GM21381 (cell line): ENCODE measurements at regions not wholly inside any gene's neighbourhood (a gene's known extent, or its start where the extent isn't known, plus 50 kb on each side); places are given as distances from the start of the nearest gene placed in this dataset.
A peak's percentile ranks its signal among the peaks of the same experiment; 100 is the strongest.

ENCODE experiments used
- ATAC-seq: cut with Tn5 transposase; IDR thresholded peaks from one replicate; pipeline ENCODE4 v1.9.1; 2021; ENCODE audit warnings: mild to moderate bottlenecking, moderate library complexity; ENCODE audit not compliant: unreplicated experiment

DNA sequence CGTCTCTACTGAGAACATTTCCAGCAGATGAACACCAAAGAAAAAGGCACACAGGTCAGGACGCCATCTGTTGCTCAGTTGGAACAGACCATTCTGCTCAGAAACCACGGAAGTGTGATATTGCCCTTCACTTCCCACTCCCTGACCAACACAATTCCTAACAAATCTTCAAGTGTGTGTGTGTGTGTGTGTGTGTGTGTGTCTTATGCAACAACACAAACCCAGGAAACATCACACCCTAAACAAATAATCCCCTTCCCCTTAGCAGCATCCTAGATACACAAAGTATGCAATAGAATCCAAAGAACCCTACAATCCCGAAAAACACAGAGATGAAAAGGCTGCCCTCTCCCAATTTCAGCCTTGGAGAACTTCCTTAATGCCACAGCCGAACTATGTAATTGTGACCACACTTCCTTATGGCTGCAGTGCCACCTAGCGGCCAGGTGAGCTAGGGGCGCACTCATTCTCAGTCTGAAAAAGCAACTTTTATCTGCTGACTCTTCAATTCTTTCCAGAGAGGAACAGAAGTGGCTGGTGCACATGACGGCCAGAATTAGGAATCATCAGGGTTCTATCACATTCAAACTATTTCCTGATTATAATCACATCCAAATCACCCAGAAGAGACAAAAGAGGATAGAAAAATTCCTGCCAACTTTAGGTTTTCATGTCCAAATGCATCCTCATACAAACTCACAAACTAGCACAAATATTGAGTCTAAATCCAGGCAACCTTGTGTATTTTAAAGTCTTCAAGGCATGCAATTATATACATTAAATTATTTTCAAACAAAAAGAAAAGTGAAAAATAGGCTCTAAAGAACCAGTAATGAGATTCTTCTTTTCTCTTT is 164.9 kb downstream of the DHX15 start:
- peak; percentile 93 for ATAC-seq

DNA sequence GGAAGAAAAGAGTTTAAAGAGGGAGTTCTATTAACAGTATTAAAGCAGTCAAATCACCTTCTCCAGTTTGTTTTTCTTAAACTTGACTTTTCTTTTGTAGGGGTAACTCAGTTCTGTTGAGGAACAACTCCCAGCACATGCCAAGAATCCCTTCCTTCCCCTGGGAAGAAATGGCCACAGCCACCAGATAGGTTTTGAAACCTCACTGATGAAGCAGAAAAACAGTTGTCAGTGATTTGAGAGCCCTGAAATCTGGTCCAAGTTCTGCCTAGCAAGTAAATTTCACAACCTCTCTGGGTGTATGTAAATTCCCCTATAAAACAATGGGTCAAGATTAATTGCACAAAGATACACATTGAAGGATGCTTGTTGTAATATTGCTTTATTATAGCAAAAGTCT is 167.1 kb downstream of the DHX15 start:
- no peak for ATAC-seq

DNA sequence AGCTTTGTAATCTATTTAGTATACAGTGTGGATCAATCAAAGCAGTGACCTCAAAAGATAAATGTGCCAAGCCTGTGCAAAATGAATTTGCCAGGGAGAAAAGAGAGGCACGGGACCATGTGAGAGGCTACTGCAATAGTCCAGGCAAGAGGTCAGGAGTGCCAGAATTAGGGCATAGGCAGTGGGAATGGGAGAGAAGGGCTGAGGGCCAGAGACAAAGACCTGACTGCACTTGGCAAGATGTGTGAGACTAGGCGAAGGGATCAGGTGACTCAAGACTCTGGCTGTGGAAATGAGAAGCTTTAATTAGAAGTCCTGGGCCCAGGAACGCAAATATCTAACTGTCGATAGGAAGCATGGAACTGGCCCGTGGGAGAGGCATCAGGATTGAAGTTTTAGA is 168.1 kb downstream of the DHX15 start:
- ATAC-seq = no peak

DNA sequence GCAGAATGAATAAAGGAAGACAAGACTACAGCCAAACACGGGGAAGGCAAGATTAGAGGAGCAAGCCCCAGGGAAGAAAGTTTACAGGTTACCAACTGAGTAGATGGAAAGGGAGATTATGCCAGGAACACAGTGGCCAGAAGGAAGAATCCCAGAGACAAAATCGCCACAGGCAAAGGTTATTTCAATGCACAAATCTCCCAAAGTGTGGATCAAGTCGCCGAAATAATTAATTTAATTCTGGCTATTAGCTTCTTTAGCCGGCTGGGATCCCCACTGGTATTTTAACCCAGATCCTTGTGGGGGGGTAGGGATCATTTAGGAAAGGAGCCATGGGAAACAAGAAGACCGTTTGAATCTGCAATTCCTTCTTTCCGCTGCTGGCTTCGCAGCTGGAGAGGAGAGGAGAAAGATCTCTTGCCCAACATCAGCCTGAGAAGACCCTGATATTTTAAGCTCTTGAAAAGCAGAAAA is 171.0 kb downstream of the DHX15 start:
- no peak for ATAC-seq

DNA sequence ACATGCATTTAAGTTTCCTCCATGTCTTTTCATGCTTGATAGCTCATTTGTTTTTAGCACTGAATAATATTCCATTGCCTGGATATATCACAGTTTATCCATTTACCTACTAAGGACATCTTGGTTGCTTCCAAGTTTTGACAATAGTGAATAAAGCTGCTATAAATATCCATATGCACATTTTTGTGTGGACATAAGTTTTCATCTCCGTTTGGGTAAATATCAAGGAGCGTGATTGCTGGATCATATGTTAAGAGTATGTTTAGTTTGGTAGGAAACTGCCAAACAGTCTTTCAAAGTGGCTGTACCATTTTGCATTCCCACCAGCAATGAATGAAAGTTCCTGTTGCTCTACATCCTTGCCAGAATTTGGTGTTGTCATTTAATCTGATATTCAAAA is 172.5 kb downstream of the DHX15 start:
- ATAC-seq = no peak

DNA sequence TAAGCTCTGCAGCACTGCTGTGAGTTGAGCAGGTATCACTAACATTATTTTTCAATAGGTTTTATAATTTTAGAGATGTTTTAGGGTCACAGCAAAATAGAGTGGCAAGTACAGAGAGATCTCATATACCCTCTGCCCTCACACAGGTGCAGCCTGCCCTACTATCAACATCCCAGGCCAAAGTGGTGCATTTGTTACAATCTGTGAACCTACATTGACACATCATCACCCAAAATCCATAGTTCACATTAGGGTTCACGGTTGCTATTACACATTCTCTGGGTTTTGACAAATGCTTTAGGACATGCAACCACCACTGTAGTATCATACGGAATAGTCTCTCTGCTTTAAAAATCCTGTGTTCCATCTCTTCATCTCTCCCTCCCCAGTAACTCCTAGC is 173.1 kb downstream of the DHX15 start:
- ATAC-seq = no peak

DNA sequence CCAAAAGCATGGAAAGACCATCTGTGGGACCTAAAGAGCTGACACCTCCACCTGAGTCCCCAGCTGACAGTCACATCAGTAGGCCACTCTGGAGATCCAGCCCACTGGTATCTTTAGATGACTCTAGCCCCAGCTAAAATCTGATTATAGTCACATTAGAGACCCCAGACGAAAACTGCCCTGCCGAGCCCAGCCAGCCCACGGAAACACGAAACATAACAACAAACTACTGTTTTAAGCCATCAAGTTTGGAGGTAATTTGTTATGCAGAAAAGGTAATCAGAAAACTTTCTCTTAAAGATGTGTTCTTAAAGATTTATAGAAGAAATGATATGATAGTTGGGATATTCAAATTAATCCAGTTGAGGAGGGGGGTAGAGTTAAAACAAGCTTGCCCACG is 175.7 kb downstream of the DHX15 start:
- ATAC-seq = no peak

DNA sequence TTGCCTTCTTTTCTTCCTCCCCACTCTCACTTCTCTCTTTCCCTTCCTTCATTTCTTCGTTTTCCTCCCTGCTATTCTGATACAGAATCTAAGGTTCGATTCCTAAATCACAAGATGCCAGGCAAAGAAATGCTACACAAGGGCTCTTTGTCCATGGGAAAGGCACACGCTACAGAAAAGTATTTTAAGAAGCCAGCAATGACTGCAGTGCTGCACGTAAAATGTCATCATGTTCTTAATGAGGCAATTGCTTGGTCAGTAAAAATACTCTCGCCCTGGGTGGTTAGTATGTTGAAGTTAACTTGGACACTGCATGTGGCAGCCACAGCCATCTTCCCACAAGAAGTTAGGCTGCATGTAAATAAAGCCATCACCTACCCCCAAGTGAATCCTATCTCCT is 178.4 kb downstream of the DHX15 start:
- ATAC-seq = no peak

DNA sequence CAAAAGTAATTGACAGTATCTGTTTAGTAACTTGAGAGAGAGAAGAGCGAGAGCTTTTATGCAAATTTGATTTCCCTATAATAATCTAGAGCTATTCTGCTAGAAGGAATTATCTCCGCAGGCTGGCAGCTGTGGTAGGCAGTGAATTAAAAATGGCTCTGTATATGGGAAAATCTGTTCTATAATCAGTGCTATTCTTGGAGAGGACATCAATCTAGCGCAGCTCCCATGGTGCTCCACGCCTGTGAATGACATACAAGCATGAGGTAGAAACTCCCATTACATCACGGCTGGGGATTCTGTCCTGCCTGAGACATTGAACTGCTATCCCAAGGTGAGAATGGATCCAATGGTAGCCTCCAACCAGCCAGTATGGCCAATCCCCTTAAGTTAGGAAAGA is 179.0 kb downstream of the DHX15 start:
- no peak for ATAC-seq

DNA sequence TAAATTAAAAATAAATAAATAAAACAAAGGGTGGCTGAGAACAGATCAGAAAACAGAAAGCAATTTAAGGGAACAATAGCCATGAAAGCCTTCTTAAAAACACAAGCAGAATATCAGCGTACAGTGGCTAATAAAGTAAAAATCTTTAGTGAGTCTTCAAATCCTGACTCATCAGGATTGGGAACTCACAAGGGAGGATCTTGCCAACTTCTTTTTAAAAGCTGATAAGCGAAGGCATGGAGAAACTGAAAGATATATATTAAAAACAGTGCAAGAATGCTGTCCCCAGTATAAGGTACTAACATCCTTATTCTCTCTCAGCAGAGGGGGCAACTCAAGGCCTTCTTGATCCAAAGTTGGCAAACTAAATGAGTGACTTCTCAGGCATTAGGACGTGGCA is 180.1 kb downstream of the DHX15 start:
- ATAC-seq = no peak

DNA sequence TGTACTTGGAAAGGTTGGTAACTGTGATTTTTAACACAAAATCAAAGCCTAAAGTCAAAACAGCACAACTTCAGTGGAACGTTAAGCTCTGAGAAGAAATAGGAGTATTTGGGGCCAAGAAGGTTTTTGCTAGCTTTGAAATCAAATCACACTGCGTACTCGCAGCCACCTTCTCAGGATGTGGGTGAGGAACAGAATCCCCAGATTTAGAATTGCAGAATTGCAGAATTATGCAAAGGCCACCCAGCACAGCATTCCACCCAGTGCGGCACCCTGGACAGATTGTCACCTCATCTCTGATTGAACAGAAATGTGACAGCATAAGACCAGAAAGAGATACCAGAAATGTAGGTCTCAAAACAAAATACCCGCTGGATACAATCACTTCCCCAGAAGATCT is 181.1 kb downstream of the DHX15 start:
- no peak for ATAC-seq

DNA sequence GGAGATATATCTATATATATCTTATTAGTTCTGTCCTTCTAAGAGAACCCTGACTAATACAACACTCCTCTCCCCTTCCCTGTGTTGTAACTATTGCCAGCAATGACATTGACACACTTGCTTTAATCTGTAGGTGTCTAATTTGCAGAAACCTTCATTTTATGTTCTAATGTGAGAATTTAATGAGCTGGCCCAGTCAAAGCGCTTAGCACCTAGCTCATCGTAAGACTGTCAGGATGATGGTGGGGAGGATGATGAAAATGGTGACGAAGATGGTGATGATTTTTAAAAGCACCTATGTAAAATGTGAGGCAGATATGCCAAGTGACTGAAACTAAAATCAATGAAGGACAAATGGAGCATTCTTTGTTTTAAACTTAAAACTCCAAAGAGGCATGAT is 183.8 kb downstream of the DHX15 start:
- ATAC-seq = no peak

DNA sequence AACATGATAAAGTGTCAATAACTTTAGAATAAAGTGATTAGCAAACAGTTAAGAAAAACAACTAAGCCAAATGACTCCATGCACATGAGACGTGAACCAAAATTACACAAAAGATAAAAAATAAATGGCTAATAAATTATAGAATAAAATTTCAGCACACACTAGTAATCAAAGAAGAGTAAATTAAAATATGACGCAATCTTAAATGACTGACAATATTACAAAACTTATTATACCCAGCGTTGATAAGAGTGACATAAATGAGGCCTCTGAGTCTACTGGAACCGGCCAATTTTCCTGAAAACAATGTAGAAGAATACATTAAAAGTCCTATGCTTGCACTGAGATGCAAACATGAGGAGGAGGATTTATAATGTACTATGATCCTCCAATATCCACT is 187.4 kb downstream of the DHX15 start:
- no peak for ATAC-seq

DNA sequence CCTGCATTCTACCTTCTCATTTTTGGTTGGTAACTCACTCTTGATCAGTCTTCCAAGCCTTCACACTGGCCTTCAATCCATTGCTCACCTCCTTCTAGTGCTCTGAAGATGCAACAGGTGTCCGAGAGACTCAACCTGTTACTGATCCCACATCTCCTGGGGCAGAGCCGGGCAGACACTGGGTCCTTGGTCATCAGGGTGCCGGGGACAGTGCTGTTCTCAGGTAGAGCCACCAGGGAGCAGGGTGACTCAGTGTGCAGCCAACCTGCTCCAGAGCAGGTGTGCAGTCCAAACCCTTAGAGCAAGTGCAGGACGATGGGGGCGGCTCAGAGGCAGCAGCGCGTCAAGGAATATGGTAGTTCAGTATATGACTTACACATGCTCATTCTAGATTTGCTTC is 188.4 kb downstream of the DHX15 start:
- ATAC-seq = no peak

DNA sequence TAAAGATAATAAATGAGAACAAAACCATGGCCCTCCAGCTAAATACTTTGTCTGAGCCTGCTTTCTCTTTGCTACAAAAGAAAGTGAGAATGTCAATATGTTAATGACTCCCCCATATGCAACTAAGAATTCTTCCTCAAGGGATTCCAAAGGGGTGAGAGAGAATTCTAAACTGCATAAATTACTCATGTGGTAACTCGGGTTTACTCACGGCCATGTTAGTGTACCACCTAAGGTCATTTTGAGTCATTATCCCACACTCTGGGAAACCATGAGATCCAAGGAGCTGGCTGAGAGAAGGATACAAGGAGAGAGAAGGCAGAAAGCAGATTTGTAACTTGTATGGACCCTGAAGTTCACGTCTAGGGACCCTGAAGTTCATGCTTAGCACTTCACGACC is 190.3 kb downstream of the DHX15 start:
- no peak for ATAC-seq

DNA sequence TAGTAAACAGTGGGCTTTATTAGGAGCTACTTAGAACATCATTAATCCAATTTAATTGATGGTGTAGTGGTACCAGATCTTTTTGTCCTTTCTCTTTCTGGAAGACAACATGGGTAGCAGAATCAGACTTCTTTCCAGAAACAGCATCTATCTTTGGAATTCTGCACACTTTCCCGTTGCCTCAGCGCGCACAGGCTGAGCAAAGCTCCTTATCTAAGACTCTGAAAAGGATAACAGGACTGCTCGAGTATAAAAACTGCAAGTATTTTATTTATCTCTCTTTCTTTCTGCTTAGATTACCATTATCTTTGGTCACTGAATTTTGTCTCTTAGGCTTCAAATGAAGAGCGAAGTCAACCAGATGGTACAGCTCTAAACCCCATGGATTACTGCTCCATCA is 191.7 kb downstream of the DHX15 start:
- ATAC-seq = no peak

DNA sequence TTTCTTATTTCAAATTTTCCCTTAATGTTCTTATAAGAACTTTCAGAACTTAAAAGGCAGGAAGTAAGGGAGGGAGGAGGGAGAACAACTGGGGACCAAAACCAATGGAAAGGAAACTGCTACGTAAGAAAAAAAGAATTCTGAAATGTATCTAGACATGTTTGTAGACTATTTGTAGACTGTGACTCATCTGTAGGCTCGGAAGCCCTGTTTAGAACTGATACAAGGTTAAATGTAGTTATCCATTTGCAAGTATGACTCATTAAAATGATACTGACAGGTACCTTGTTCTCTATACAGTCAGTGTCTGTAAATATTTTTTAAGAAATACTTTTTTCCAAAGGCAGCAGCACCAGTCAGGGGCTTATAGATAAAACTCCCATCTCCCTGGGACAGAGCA is 202.0 kb downstream of the DHX15 start:
- peak; percentile 99 for ATAC-seq

DNA sequence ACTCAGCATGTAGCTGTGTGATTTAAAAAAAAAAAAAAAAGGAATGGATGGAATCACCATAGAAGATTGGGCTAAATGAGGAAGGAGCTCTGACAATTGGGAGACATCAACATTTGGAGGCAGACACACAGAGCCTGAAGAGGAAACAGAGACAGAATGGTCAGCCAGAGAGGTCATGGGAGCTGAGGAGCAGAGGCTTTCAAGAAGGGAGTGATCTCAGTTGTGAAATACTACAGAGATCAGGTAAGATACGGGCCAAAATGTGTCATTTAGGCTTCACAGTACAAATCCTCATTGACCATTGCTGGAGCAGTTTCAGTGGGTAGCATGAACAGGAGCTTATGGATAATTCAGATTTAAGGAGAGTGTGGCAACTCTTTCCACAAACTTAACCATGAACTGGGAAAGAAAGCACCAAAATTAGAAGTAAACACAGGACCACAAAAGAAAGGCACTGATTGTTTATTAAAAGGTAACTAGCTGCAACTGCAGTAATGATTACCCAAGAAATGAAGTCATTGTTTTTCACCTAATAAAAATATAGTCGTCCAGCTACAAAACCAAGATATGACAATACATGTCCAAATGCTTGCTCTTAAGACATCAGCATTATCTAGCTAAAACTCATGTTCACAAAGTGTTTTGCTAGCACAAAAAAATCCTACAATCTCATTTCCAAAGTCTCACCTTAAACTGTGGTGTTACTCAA is 203.2 kb downstream of the DHX15 start:
- ATAC-seq = no peak

DNA sequence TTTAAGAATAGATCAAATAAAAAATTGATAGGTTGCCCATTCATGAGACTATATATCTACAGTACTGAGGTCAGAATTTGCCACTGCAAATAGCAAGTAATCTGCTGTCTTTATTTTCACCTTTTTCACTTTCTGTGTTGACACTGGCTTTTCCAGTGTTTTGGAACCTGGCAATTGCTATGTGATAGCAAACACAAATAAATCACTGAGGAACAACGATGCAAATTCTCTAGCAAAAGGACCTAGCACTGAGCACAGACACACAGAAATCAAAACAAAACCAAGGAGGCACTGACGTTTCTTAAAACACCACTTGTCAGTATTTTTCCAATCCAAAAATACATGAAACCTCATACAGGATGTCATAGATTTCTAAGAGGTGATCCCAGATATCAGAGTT is 210.7 kb downstream of the DHX15 start:
- ATAC-seq = no peak

DNA sequence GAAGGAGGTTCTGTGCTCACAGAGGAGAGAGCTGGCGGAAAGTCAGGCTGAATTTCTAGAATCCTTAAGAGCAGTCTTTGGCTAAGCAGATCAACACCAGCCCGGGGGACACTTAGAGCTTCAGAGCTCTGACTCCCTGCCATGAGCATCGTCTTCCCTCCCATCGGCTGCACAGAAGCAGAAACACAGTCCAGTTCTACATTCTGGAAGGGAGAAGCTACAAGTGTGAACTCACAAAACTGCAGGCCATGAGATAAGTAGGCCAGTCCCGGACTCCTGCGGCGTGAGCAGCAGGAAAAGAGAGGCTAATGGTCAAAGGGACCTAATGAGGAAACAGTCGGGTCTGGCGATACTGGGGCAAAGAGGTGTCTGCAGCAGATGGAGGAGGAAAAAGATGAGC is 211.5 kb downstream of the DHX15 start:
- no peak for ATAC-seq

DNA sequence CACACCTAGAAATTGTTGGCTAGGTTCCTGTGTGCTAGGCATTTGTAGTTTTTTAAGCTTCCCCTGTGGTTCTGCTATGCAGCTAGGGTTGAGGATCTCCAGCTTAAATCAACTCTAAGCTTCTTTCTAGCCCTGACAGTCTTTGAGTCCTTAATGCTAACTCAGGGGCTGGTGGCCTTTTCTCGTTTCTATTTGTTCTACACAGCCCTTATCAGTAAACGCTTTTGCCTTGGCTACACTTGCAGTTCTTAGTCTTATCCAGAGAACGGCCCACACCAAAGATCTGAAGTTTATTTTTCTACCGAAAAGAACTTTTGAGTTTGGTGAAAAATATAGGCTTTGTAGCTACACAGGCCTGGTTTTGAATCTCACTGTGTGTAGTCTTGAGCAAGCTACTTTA is 212.0 kb downstream of the DHX15 start:
- no peak for ATAC-seq

DNA sequence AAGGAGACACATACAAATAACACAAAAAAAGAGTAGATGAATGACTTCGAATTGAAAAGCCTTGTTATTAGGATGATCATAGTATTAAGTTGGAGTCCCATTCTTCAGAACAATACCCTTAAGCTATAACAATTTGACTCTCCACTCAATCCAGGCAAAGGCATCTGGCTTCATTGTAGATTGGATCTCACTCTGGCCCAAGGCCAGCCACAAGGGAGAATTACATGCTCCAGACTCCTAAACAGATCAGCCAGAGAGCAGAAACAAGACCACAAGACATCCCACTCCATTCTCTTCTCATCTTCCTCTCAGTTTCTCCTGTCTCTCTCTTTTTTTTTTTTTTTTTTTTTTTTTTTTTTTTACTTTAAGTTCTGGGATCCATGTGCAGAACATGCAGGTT is 213.9 kb downstream of the DHX15 start:
- no peak for ATAC-seq
